GM12891 (cell line): ENCODE measurements at regions not wholly inside any gene's neighbourhood (a gene's known extent, or its start where the extent isn't known, plus 50 kb on each side); places are given as distances from the start of the nearest gene placed in this dataset.

ENCODE experiments used
- DNase-seq: peaks from one replicate; pipeline ENCODE4 v3.0.0; 2011; ENCODE audit warnings: low spot score; ENCODE audit not compliant: insufficient read length
- FAIRE-seq: peaks from 2 replicates; lab custom pipeline; 2011; peaks lifted over from hg19 to GRCh38; lab: Jason Lieb, UNC
- PAX5 ChIP-seq: IDR thresholded peaks from 2 replicates; pipeline ENCODE4 v1.6.1; 2011; ENCODE audit warnings: low read length, moderate library complexity, mild to moderate bottlenecking; ENCODE audit not compliant: insufficient read depth, severe bottlenecking
- POLR2A ChIP-seq: IDR thresholded peaks from 2 replicates; pipeline ENCODE4 v1.6.1; 2011; ENCODE audit warnings: low read depth, low read length, control low read depth
- POLR2AphosphoS5 ChIP-seq: IDR thresholded peaks from 2 replicates; pipeline ENCODE4 v1.6.1; 2011; ENCODE audit warnings: low read depth, low read length, control low read depth
- POU2F2 ChIP-seq: IDR thresholded peaks from 2 replicates; pipeline ENCODE4 v1.6.1; 2011; ENCODE audit warnings: low read depth, mild to moderate bottlenecking, control low read depth, low read length, moderate library complexity
- SPI1 ChIP-seq: IDR thresholded peaks from 2 replicates; pipeline ENCODE4 v1.6.1; 2011; ENCODE audit warnings: low read depth, low read length, control low read depth
- TAF1 ChIP-seq: IDR thresholded peaks from 2 replicates; pipeline ENCODE4 v1.6.1; 2011; ENCODE audit warnings: low read depth, low read length, control low read depth

DNA sequence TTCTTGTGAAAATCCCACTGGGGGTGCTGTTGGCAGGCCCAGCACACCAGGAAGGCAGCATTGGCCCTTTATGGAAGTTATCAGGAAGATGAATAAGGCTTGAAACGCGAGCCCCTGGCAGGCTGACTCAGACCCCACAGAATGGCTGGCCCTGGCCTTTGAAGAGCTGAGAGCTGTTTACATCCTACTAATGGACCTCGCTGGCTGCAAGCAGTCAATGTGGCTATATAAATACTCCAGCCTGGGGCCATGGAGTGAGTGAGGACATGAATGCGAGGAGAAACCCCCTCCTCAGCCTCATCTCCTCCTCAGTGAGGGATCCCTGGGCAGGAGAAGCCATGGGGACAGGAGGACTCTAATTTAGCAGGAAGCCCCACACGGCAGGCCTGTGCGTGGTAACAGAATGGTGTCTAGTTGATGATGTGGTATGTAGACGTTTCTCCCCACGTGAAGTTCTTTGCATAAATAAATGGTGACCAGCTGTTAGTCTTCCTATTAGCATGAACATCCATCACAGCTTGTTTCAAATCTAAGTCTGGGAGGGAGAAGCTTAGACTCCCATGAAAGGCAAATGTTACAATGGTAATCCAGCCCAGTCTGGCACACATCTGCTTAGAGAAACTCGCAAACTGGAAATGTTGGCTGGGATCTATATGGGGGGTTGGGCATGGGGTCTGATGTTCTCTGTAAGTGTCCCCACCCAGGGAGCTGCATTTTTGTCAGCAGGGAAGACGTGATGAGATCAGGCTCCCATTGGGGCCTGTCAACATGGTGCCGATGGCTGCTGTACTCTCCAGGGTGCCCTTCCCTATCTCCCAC is 175.1 kb upstream of the PITX1 start:
- FAIRE-seq = no peak
- no peak for DNase-seq
- TF ChIP-seq POLR2A (no peak), SPI1 (no peak), POLR2AphosphoS5 (no peak), TAF1 (no peak), PAX5 (no peak), POU2F2 (no peak)

DNA sequence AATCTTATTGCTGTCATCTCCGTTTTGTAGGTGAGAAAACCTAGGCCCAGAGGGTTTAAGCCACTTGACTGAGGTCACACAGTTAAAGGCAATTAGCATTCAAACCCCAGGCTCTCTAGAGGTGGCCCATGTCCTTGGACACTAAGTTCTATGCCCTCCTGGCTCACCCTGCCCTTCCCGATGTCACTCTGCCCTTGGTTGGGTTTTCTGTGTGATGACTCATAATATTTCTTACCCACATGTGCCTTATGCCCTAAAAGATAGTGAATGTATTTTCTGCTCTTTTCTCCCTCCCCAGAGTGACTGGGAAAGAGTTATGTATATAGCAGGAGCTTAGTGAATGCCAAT is 174.5 kb upstream of the PITX1 start:
- DNase-seq = no peak
- FAIRE-seq = no peak
- TF ChIP-seq POLR2A (no peak), PAX5 (no peak)

DNA sequence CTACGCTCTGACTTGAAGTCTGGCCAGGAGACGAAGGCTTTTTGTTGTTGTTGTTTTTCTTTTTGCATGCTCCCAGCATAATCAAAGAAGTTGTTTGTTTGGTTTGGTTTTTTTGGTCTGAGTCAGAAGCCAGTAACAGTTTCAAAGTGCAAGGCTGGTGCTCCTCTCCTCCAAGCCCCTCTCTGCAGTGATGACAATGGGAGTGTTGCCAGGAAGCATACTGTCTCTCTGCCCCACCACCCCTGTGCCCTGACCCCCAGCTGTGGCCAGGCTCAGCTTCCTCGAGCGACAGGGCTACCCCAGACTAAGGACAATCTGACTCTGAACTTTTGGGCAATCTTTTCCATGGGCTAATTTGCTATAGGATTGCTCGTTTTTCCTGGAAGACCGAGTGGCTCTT is 173.8 kb upstream of the PITX1 start:
- no peak for TF ChIP-seq POLR2A
- TF ChIP-seq POLR2AphosphoS5 = no peak
- no peak for TF ChIP-seq PAX5
- no peak for TF ChIP-seq TAF1
- TF ChIP-seq POU2F2 = no peak
- TF ChIP-seq SPI1 = no peak
- FAIRE-seq (no peak), DNase-seq (no peak)

GRCh38 chr5:135206862-135207261 is 172.8 kb upstream of the PITX1 start:
- TF ChIP-seq POU2F2 (no peak), TAF1 (no peak), SPI1 (no peak), PAX5 (no peak), POLR2AphosphoS5 (no peak), POLR2A (no peak)
- FAIRE-seq = no peak
- no peak for DNase-seq

GRCh38 chr5:135205632-135206349 is 171.8 kb upstream of the PITX1 start:
- TF ChIP-seq POLR2AphosphoS5 (no peak), POLR2A (no peak), SPI1 (no peak), POU2F2 (no peak), PAX5 (no peak), TAF1 (no peak)
- DNase-seq (no peak), FAIRE-seq (no peak)

GRCh38 chr5:135204151-135204600 is 170.1 kb upstream of the PITX1 start:
- no peak for TF ChIP-seq POLR2AphosphoS5
- no peak for TF ChIP-seq SPI1
- no peak for TF ChIP-seq POLR2A
- no peak for TF ChIP-seq PAX5
- TF ChIP-seq POU2F2 = no peak
- TF ChIP-seq TAF1 = no peak
- no peak for DNase-seq
- FAIRE-seq = no peak

GRCh38 chr5:135203593-135204036 is 169.6 kb upstream of the PITX1 start:
- no peak for FAIRE-seq
- TF ChIP-seq SPI1 (no peak), PAX5 (no peak), TAF1 (no peak), POU2F2 (no peak), POLR2A (no peak), POLR2AphosphoS5 (no peak)
- no peak for DNase-seq

DNA sequence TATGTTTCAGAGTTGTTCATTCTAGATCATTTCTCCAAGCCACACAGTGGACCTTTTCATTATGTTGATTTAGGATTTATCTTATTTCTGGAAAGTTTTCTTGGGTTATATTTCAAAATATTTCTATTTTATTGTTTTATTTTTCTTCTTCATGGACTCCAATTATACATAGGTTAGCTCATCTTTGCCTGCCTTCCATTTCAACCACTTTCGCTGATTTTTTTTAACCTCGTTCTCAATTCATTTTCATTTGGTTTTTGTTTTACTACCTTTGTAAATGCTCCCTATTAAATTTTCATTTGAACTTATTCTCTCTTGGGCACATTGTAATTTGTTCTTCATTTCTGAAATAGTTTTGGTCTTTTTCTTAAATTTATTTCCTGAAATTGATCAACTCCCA is 169.0 kb upstream of the PITX1 start:
- TF ChIP-seq SPI1 = no peak
- no peak for TF ChIP-seq POLR2AphosphoS5
- no peak for TF ChIP-seq POLR2A
- TF ChIP-seq POU2F2 = no peak
- no peak for TF ChIP-seq TAF1
- DNase-seq (no peak), FAIRE-seq (no peak)

GRCh38 chr5:135199919-135200318 is 165.9 kb upstream of the PITX1 start:
- no peak for DNase-seq
- TF ChIP-seq POLR2AphosphoS5 (no peak), SPI1 (no peak), TAF1 (no peak), POLR2A (no peak), POU2F2 (no peak), PAX5 (no peak)
- FAIRE-seq = no peak

DNA sequence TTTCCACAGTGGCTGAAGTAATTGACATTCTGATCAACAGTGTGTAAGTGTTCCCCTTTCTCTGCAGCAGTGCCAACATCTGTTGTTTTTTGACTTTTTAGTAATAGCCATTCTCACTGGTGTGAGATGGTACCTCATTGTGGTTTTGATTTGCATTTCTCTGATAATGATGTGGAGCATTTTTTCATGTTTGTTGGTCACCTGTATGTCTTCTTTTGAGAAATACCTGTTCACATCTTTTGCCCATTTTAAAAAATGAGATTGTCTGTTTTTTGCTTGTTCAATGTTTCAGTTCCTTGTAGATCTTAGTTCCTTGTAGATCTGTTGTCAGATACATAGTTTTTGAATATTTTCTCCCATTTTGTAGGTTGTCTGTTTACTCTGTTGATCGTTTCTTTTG is 162.5 kb upstream of the PITX1 start:
- no peak for DNase-seq
- TF ChIP-seq PAX5 = no peak
- no peak for TF ChIP-seq SPI1
- TF ChIP-seq POLR2AphosphoS5 = no peak
- no peak for TF ChIP-seq POLR2A
- no peak for TF ChIP-seq POU2F2
- no peak for TF ChIP-seq TAF1
- no peak for FAIRE-seq

- FAIRE-seq = no peak
- no peak for DNase-seq
- TF ChIP-seq POLR2A = no peak
- no peak for TF ChIP-seq SPI1
- TF ChIP-seq TAF1 = no peak
These were observed 161.2 kb upstream of the PITX1 start for GRCh38 chr5:135195270-135195608.
